H9 (cell line): ENCODE measurements at regions not wholly inside any gene's neighbourhood (a gene's known extent, or its start where the extent isn't known, plus 50 kb on each side); places are given as distances from the start of the nearest gene placed in this dataset.

Experiments used
- DNase-seq: peaks from one replicate; pipeline ENCODE4 v3.0.0-alpha.2; 2017
- H2AFZ ChIP-seq: one replicate; pipeline ENCODE4 v1.6.1; 2013; ENCODE audit warnings: mild to moderate bottlenecking, low read length, control low read depth, moderate library complexity
- H2AK5ac ChIP-seq: 2 replicates; pipeline ENCODE4 v1.6.1; 2013; ENCODE audit warnings: low read length, control low read depth, mixed read lengths; ENCODE audit not compliant: insufficient read length
- H2BK120ac ChIP-seq: one replicate; pipeline ENCODE4 v1.6.1; 2013; ENCODE audit warnings: low read depth, mild to moderate bottlenecking, low read length, control low read depth, inconsistent platforms; ENCODE audit not compliant: poor library complexity, severe bottlenecking
- H2BK12ac ChIP-seq: 2 replicates; pipeline ENCODE4 v1.6.1; 2013; ENCODE audit warnings: low read length, control low read depth, mixed read lengths, low read depth; ENCODE audit not compliant: insufficient read length
- H2BK15ac ChIP-seq: 2 replicates; pipeline ENCODE4 v1.6.1; 2013; ENCODE audit warnings: low read depth, low read length, control low read depth
- H2BK20ac ChIP-seq: one replicate; pipeline ENCODE4 v1.6.1; 2013; ENCODE audit warnings: low read depth, mild to moderate bottlenecking, low read length, control low read depth, inconsistent platforms; ENCODE audit not compliant: poor library complexity, severe bottlenecking
- H2BK5ac ChIP-seq: 2 replicates; pipeline ENCODE4 v1.6.1; 2013; ENCODE audit warnings: low read length, control low read depth, mixed read lengths; ENCODE audit not compliant: insufficient read length
- H3K14ac ChIP-seq: 2 replicates; pipeline ENCODE4 v1.6.1; 2013; ENCODE audit warnings: low read length, control low read depth; ENCODE audit not compliant: insufficient read depth
- H3K18ac ChIP-seq: 2 replicates; pipeline ENCODE4 v1.6.1; 2013; ENCODE audit warnings: low read depth, mild to moderate bottlenecking, mixed read lengths, low read length, control low read depth; ENCODE audit not compliant: insufficient read length
- H3K23ac ChIP-seq: 2 replicates; pipeline ENCODE4 v1.6.1; 2013; ENCODE audit warnings: low read length, control low read depth, mixed read lengths, low read depth; ENCODE audit not compliant: insufficient read length
- H3K23me2 ChIP-seq: 2 replicates; pipeline ENCODE4 v1.6.1; 2013; ENCODE audit warnings: low read depth, mild to moderate bottlenecking, mixed read lengths, low read length, control low read depth; ENCODE audit not compliant: insufficient read length, poor library complexity, severe bottlenecking
- H3K27ac ChIP-seq: 2 replicates; pipeline ENCODE4 v1.5.1; 2013; ENCODE audit warnings: low read length, control low read depth, mixed read lengths, low read depth; ENCODE audit not compliant: insufficient read length
- H3K27me3 ChIP-seq: 2 replicates; pipeline ENCODE4 v1.6.1; 2013; ENCODE audit warnings: low read length, control low read depth, inconsistent platforms; ENCODE audit not compliant: insufficient read depth
- H3K4ac ChIP-seq: 2 replicates; pipeline ENCODE4 v1.6.1; 2013; ENCODE audit warnings: low read depth, mild to moderate bottlenecking, control low read depth, inconsistent platforms, low read length, moderate library complexity
- H3K4me1 ChIP-seq: 2 replicates; pipeline ENCODE4 v1.6.1; 2013; ENCODE audit warnings: low read length, control low read depth, inconsistent platforms; ENCODE audit not compliant: insufficient read depth
- H3K4me2 ChIP-seq: 2 replicates; pipeline ENCODE4 v1.6.1; 2013; ENCODE audit warnings: low read length, control low read depth, mixed read lengths; ENCODE audit not compliant: insufficient read length, insufficient read depth
- H3K56ac ChIP-seq: 2 replicates; pipeline ENCODE4 v1.6.1; 2013; ENCODE audit warnings: low read depth, mild to moderate bottlenecking, mixed read lengths, low read length, control low read depth; ENCODE audit not compliant: insufficient read length
- H3K79me1 ChIP-seq: 2 replicates; pipeline ENCODE4 v1.6.1; 2013; ENCODE audit warnings: low read depth, mild to moderate bottlenecking, moderate library complexity, low read length, control low read depth, inconsistent platforms; ENCODE audit not compliant: insufficient read depth, poor library complexity, severe bottlenecking
- H3K79me2 ChIP-seq: 2 replicates; pipeline ENCODE4 v1.6.1; 2013; ENCODE audit warnings: low read length, control low read depth, inconsistent platforms; ENCODE audit not compliant: insufficient read depth
- H3K9ac ChIP-seq: 2 replicates; pipeline ENCODE4 v1.6.1; 2013; ENCODE audit warnings: low read length, control low read depth, mixed read lengths; ENCODE audit not compliant: insufficient read length; ENCODE audit errors: extremely low read depth
- H3K9me3 ChIP-seq: one replicate; pipeline ENCODE4 v1.6.1; 2013; ENCODE audit warnings: low read depth, low read length, inconsistent platforms; ENCODE audit not compliant: control insufficient read depth
- H3T11ph ChIP-seq: one replicate; pipeline ENCODE4 v1.6.1; 2013; ENCODE audit warnings: mild to moderate bottlenecking, low read length, control low read depth, inconsistent platforms
- H4K20me1 ChIP-seq: one replicate; pipeline ENCODE4 v1.6.1; 2013; ENCODE audit not compliant: control insufficient read depth, insufficient read length, insufficient read depth
- H4K5ac ChIP-seq: 2 replicates; pipeline ENCODE4 v1.6.1; 2013; ENCODE audit warnings: low read depth, mild to moderate bottlenecking, mixed read lengths, low read length, control low read depth; ENCODE audit not compliant: insufficient read length
- H4K8ac ChIP-seq: replicated peaks from 2 replicates; pipeline ENCODE4 v1.6.1; 2013; ENCODE audit warnings: low read length, control low read depth, mixed read lengths, low read depth; ENCODE audit not compliant: insufficient read length
- H4K91ac ChIP-seq: 2 replicates; pipeline ENCODE4 v1.6.1; 2013; ENCODE audit warnings: low read depth, mild to moderate bottlenecking, moderate library complexity, mixed read lengths, low read length, control low read depth; ENCODE audit not compliant: insufficient read length
- H3K27ac Mint-ChIP-seq, 3 experiments: 2 replicates in 2 of 3; 3 replicates in 1 of 3; pipeline ENCODE4 v1.8.0; 2020 to 2021; ENCODE audit warnings: mixed read lengths in 3 of 3, mild to moderate bottlenecking in 1 of 3, moderate library complexity in 1 of 3
- H3K27me3 Mint-ChIP-seq: 2 replicates; pipeline ENCODE4 v1.8.0; 2021; ENCODE audit warnings: low read depth, mild to moderate bottlenecking, moderate library complexity, mixed read lengths
- H3K36me3 Mint-ChIP-seq, 3 experiments: 2 replicates in 2 of 3; 3 replicates in 1 of 3; pipeline ENCODE4 v1.8.0; 2020 to 2021; ENCODE audit warnings: low read depth in 3 of 3, mixed read lengths in 3 of 3; ENCODE audit not compliant: insufficient read depth in 1 of 3
- H3K4me1 Mint-ChIP-seq, 2 experiments: 2 replicates each; pipeline ENCODE4 v1.8.0; 2020; ENCODE audit warnings: mixed read lengths in 2 of 2
- H3K4me3 Mint-ChIP-seq, 2 experiments: 2 replicates in 1 of 2; 3 replicates in 1 of 2; pipeline ENCODE4 v1.8.0; 2020 to 2021; ENCODE audit warnings: mild to moderate bottlenecking in 2 of 2, mixed read lengths in 2 of 2, moderate library complexity in 1 of 2
- H3K9me3 Mint-ChIP-seq, 2 experiments: 2 replicates in 1 of 2; 3 replicates in 1 of 2; pipeline ENCODE4 v1.8.0; 2020; ENCODE audit warnings: mild to moderate bottlenecking in 2 of 2, mixed read lengths in 2 of 2, moderate library complexity in 1 of 2
- WGBS: extraction: QIAGEN DNeasy Blood & Tissue Kit; methylation state at CpG from one replicate; pipeline ENCODE4 v1.1.7; 2013; ENCODE audit warnings: missing lambda C conversion rate, low lambda C conversion rate, mixed read lengths; ENCODE audit not compliant: insufficient read length; ENCODE audit errors: extremely low coverage; 5-methylcytosine and 5-hydroxymethylcytosine counted together
- TF ChIP-seq, protein P1 (sequence below): fragments of 200-600 bp; sonication (generic); conservative IDR thresholded peaks from 3 replicates; pipeline ENCODE4 v1.8.0; 2021; ENCODE audit warnings: antibody characterized with exemption, mild to moderate bottlenecking

DNA sequence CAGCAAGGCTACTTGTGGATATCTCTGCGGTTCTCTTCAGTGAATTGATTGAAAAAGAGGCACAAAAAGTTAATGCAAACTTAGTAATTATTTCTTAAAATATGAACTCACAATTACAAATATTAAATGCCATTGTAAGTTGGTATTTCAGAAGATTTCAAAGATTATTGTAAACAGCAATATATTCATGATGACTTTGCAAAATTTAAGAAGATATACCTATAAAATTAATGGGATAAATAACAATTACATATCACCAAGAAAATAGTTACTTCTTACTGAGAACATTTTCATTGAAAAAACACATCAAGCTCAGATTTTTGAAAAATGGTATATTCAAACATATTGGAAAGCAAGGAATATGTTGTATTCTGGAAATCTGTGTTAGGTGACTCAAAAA lies 482.0 kb upstream of the LRRTM1 start:
- Histone ChIP-seq H3K79me1 (no peaks in the 10 kb centered on the region), H3K4me1 (no peaks in the 10 kb centered on the region), H3K9ac (no peak overlapping the region), H3K18ac (no peak overlapping the region), H3K27ac (no peak overlapping the region), H4K20me1 (no peaks in the 10 kb centered on the region), H3K4ac (no peak overlapping the region), H3K23ac (no peak overlapping the region), H3K56ac (no peak overlapping the region), H2BK15ac (no peak overlapping the region), H4K5ac (no peak overlapping the region), H3T11ph (no peak overlapping the region), H2BK5ac (no peak overlapping the region), H3K23me2 (no peaks in the 10 kb centered on the region), H3K27me3 (no peaks in the 10 kb centered on the region), H2AK5ac (no peak overlapping the region), H2AFZ (no peak overlapping the region), H3K4me2 (no peak overlapping the region), H2BK120ac (no peak overlapping the region), H3K79me2 (no peaks in the 10 kb centered on the region), H2BK20ac (no peak overlapping the region), H2BK12ac (no peak overlapping the region), H4K8ac (no peak overlapping the region), H4K91ac (no peak overlapping the region), H3K14ac (no peak overlapping the region), H3K9me3 (no peaks in the 10 kb centered on the region)
- Mint-ChIP-seq H3K9me3 (peaks cover 10 to 16% of the 10 kb centered on the region in 2 experiments; a peak in 4 of 5 replicates), H3K27ac (no peak overlapping the region), H3K4me3 (no peak overlapping the region), H3K36me3 (peaks cover 0 to 19% (median 7%) of the 10 kb centered on the region in 3 experiments; a peak in 6 of 7 replicates), H3K27me3 (no peaks in the 10 kb centered on the region), H3K4me1 (peaks cover 4 to 8% of the 10 kb centered on the region in 2 experiments; a peak in 3 of 4 replicates)
- TF ChIP-seq, protein P1, sequence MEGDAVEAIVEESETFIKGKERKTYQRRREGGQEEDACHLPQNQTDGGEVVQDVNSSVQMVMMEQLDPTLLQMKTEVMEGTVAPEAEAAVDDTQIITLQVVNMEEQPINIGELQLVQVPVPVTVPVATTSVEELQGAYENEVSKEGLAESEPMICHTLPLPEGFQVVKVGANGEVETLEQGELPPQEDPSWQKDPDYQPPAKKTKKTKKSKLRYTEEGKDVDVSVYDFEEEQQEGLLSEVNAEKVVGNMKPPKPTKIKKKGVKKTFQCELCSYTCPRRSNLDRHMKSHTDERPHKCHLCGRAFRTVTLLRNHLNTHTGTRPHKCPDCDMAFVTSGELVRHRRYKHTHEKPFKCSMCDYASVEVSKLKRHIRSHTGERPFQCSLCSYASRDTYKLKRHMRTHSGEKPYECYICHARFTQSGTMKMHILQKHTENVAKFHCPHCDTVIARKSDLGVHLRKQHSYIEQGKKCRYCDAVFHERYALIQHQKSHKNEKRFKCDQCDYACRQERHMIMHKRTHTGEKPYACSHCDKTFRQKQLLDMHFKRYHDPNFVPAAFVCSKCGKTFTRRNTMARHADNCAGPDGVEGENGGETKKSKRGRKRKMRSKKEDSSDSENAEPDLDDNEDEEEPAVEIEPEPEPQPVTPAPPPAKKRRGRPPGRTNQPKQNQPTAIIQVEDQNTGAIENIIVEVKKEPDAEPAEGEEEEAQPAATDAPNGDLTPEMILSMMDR = no peak
- WGBS = no CpG with 5 or more reads among the region's 1 CpG
- DNase-seq = no peak
